Spleen (tissue), 7 donors: ENCODE measurements at regions not wholly inside any gene's neighbourhood (a gene's known extent, or its start where the extent isn't known, plus 50 kb on each side); places are given as distances from the start of the nearest gene placed in this dataset.
"Not testable (repeated sequence)": the region's sequence is repeated elsewhere in the genome, so short reads cannot be mapped to it uniquely, and the experiment has no call there.

ENCODE experiments used
- CTCF ChIP-seq, 11 experiments: fragments of 200-600 bp in 7 of 11; fragments of 450-650 bp in 4 of 11; sonication (generic) in 4 of 11; IDR thresholded peaks in 8 of 11; conservative IDR thresholded peaks in 3 of 11; 1 replicate in 7 of 11; 2 replicates in 4 of 11; pipeline versions ENCODE4 v1.4.0 to v1.8.0; 2016 to 2021; ENCODE audit warnings: antibody characterized with exemption in 11 of 11, inconsistent platforms in 4 of 11, mild to moderate bottlenecking in 1 of 11
- POLR2AphosphoS5 ChIP-seq, 3 donors: sonication (generic); formaldehyde crosslinking; IDR thresholded peaks; one replicate each; pipeline ENCODE4 v1.5.1; 2017; ENCODE audit warnings: antibody characterized with exemption in 3 of 3
- donor health status: DM: no; HTN: no; CAD: no; lungs with moderate emphysema.
- donor health status: DM: no; HTN: no; CAD: no.
- donor health status: DM: no; HTN: no; CAD: no.

- not testable (repeated sequence) for TF ChIP-seq CTCF (IDR thresholded peaks at IDR 0.05 in 8 of 11, conservative IDR thresholded peaks at IDR 0.05 in 3 of 11); POLR2AphosphoS5 (IDR thresholded peaks at IDR 0.05)
These were observed 544.5 kb upstream of the HTR1E start for GRCh38 chr6:86392850-86393249.
